HG02610 (cell line): ENCODE measurements at regions not wholly inside any gene's neighbourhood (a gene's known extent, or its start where the extent isn't known, plus 50 kb on each side); places are given as distances from the start of the nearest gene placed in this dataset.

Source experiments
- ATAC-seq: cut with Tn5 transposase; IDR thresholded peaks from one replicate; pipeline ENCODE4 v1.9.1; 2021; ENCODE audit warnings: mild to moderate bottlenecking, moderate library complexity; ENCODE audit not compliant: unreplicated experiment

DNA sequence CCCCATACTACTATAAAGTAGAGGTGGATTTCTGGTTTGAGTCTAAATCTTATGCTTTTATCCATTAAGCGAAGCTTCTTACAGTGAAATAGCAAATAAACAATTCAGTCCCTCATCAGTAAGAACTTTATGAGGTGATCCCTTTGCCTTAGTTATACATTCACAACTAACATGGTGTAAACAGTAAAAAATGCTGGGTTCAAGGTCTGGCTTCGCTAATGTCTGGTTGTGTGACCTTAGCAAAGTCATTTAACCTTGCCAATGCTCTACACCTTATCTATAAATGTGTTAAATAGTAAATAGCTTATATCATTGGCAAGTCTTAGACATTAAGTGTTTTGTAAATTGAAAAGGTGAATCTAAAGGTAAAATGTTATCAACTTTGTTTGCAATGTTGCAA is 475.4 kb downstream of the LMO4 start:
- ATAC-seq: no peak

GRCh38 chr1:87805666-87806378 is 477.1 kb downstream of the LMO4 start:
- no peak for ATAC-seq

GRCh38 chr1:87806379-87807094 is 477.9 kb downstream of the LMO4 start:
- no peak for ATAC-seq

DNA sequence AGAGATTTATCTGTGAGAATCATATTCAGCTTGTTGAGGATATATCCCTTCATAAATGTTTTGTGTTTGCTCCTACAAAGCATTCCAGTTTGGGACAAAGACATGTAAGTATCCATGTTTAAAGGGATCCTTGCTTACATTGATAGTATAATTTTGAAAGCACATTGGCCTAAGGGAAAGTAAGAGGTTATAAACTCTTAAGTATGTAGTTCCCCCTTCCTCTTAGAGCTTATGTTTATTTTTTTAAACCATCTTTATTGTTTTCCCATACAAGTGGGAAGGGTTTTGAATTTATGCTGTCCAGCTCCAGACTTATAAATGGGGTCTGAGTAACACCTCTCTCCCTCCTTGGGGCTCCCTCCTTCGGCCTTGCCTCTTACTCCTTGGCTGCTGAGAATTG is 481.5 kb downstream of the LMO4 start:
- ATAC-seq: no peak

DNA sequence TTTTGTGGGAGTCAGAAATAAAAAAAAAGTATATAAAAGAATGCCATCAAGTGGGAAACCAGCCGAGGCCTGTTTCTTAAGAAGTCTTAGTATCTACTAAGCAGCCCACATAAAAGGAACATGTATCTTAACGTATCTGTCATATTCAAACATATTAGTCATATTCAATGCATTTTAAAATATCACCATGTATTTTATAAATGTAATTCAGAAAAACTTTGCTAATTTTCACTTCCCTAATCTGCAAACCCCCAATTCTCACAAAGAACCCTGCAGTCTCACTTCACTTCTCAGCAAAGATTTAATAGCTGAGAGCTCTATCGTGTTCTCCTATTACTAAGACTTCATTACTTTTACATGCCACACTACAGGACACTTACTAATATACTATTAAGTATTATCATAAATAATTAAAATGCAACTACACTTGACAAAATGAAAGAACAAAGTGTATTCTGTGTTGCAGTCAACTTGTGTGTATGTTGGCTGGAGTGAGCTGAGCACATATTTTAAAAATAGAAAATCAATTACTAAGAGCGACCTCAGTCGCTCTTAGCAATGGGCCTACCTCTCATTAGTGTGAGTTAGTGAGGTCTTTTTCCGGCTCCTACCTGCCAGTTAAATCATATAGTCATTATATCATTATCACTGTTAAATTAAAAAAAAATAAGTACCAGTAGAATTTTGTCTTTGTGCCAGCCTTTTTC is 484.3 kb downstream of the LMO4 start:
- ATAC-seq: peak; percentile 69

DNA sequence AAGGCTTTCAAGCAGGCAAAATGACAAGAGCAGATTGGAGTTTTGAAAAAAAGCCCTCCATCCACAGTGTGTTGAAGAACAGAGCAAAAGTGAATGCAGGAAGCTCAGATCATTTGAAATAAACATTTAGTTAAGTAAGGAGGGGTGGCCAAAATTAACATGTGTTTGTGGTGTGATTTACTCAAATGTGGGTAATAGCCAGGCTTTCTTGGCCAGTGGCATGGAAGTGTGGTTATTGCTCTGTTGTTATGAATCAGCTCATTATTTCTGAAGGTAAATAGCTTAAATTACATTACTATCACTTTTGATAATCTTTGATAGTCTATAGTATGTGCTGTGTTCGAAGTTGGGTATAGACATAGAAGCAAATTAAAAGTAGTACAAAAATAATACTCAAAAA is 485.9 kb downstream of the LMO4 start:
- ATAC-seq: no peak

- no peak for ATAC-seq
Observed at GRCh38 chr1:87816646-87817045, 488.0 kb downstream of the LMO4 start.

GRCh38 chr1:87820668-87821334 is 492.1 kb downstream of the LMO4 start:
- no peak for ATAC-seq

GRCh38 chr1:87821335-87821697 is 492.6 kb downstream of the LMO4 start:
- ATAC-seq: no peak

- peak; percentile 97 for ATAC-seq
Observed at GRCh38 chr1:87826681-87827251, 498.1 kb downstream of the LMO4 start.

DNA sequence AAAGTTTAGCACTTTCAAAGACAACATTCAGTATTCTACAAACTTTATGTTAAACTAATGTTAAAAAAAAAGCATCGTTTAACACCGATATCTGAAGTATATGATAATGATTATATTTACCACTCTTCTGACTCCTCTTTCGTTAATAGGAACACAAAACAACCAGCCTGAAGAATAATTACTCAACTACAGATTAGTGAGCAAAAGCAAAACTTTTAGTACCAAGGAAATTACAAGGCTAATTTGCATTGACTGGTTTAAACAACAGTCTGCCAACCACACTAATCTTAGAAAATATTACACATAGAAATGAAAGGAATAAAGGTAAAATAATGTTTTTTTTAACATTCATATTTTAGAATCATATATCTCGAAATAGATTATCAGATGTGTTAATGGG is 500.7 kb downstream of the LMO4 start:
- no peak for ATAC-seq

GRCh38 chr1:87830432-87830978 is 501.8 kb downstream of the LMO4 start:
- ATAC-seq: no peak

- no peak for ATAC-seq
Observed at GRCh38 chr1:87833166-87833565, 504.5 kb downstream of the LMO4 start.

DNA sequence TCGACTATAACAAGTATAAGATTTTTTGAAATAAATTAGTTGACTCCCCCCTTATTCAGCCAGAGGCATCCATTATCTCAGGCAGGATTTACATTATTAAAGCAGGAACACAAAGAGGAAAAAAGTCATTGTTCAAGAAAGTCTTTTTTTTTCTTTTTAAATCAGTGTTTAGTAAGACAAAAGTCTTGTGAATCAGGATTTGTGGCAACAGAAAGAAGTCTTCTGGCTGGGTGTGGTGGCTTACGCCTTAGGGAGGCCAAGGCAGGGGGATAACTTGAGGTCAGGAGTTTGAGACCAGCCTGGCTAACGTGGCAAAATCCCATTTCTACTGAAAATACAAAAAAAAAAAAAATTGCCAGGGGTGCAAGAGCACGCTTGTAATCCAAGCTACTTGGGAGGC is 505.5 kb downstream of the LMO4 start:
- no peak for ATAC-seq

DNA sequence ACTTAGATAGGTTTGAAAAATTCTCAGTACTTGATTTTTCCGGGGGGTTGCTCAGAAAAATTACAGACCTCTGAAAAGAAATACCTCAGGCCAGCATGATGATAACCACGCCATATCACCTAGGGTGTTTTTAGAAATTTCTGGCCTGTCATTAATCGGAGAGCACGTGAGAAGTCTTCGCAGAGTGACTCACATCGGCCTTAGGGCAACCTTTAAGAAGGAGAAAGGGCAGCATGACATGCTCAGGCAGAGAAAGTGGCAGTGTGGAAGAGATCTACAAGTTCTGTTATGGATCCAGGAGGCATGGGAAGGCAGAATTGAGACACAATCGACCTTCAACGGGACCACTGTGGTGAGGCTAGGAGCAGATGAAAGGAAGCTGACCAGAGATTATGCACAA is 506.3 kb downstream of the LMO4 start:
- no peak for ATAC-seq

GRCh38 chr1:87840767-87841166 is 512.1 kb downstream of the LMO4 start:
- no peak for ATAC-seq

GRCh38 chr1:87841332-87841731 is 512.7 kb downstream of the LMO4 start:
- ATAC-seq: no peak

- ATAC-seq: no peak
Observed at GRCh38 chr1:87842156-87842555, 513.5 kb downstream of the LMO4 start.

GRCh38 chr1:87844251-87844650 is 515.6 kb downstream of the LMO4 start:
- no peak for ATAC-seq

- no peak for ATAC-seq
Observed at GRCh38 chr1:87851490-87851889, 522.8 kb downstream of the LMO4 start.
